ENCODE measurements at regions not wholly inside any gene's neighbourhood (a gene's known extent, or its start where the extent isn't known, plus 50 kb on each side); places are given as distances from the start of the nearest gene placed in this dataset.
"Not testable (repeated sequence)": the region's sequence is repeated elsewhere in the genome, so short reads cannot be mapped to it uniquely, and the experiment has no call there.

GRCh38 chr6:97779039-97779766 is 496.2 kb upstream of the MMS22L start:
- not testable (repeated sequence) for DNase-seq (ENCODE audit: insufficient read length, low spot score)

GRCh38 chr6:97790926-97791590 is 508.0 kb upstream of the MMS22L start:
- FAIRE-seq: no peak
- DNase-seq (ENCODE audit: insufficient read length, low spot score): no peak

More at GRCh38 chr6:97779039-97779766, 496.2 kb upstream of the MMS22L start:
- FAIRE-seq: not testable (repeated sequence)

- no peak for DNase-seq (ENCODE audit: insufficient read length, low spot score)
- FAIRE-seq: no peak
These were observed 522.6 kb upstream of the MMS22L start for GRCh38 chr6:97805596-97805995.

- no peak for DNase-seq (ENCODE audit: insufficient read length, low spot score)
- FAIRE-seq: no peak
These were observed 529.9 kb upstream of the MMS22L start for GRCh38 chr6:97812940-97813339.

GRCh38 chr6:97813889-97814567 is 531.0 kb upstream of the MMS22L start:
- FAIRE-seq (no peak), DNase-seq (ENCODE audit: insufficient read length, low spot score) (no peak)

GRCh38 chr6:97815301-97815812 is 532.3 kb upstream of the MMS22L start:
- DNase-seq (ENCODE audit: insufficient read length, low spot score) (no peak), FAIRE-seq (no peak)

- FAIRE-seq: no peak
- DNase-seq (ENCODE audit: insufficient read length, low spot score): no peak
These were observed 533.5 kb upstream of the MMS22L start for GRCh38 chr6:97816526-97816925.

GRCh38 chr6:97819710-97820109 is 536.7 kb upstream of the MMS22L start:
- DNase-seq (ENCODE audit: insufficient read length, low spot score) (no peak), FAIRE-seq (no peak)

GRCh38 chr6:97820400-97820799 is 537.4 kb upstream of the MMS22L start:
- DNase-seq (ENCODE audit: insufficient read length, low spot score): no peak
- FAIRE-seq: no peak

GRCh38 chr6:97822632-97823031 is 539.6 kb upstream of the MMS22L start:
- FAIRE-seq: no peak
- DNase-seq (ENCODE audit: insufficient read length, low spot score): no peak

- FAIRE-seq: no peak
These were observed 558.7 kb upstream of the MMS22L start for GRCh38 chr6:97841763-97842162.

GRCh38 chr6:97842521-97842920 is 559.5 kb upstream of the MMS22L start:
- DNase-seq (ENCODE audit: insufficient read length, low spot score): no peak
- no peak for FAIRE-seq

More at GRCh38 chr6:97841763-97842162, 558.7 kb upstream of the MMS22L start:
- no peak for DNase-seq (ENCODE audit: insufficient read length, low spot score)

GRCh38 chr6:97849390-97849789 is 566.4 kb upstream of the MMS22L start:
- FAIRE-seq: no peak

GRCh38 chr6:97850458-97851212 is 567.6 kb upstream of the MMS22L start:
- DNase-seq (ENCODE audit: insufficient read length, low spot score) (no peak), FAIRE-seq (no peak)

More at GRCh38 chr6:97849390-97849789, 566.4 kb upstream of the MMS22L start:
- no peak for DNase-seq (ENCODE audit: insufficient read length, low spot score)

- no peak for DNase-seq (ENCODE audit: insufficient read length, low spot score)
- FAIRE-seq: no peak
These were observed 580.7 kb upstream of the MMS22L start for GRCh38 chr6:97863697-97864096.

- FAIRE-seq (no peak), DNase-seq (ENCODE audit: insufficient read length, low spot score) (no peak)
These were observed 581.4 kb upstream of the MMS22L start for GRCh38 chr6:97864366-97864765.

- DNase-seq (ENCODE audit: insufficient read length, low spot score) (no peak), FAIRE-seq (no peak)
These were observed 581.8 kb upstream of the MMS22L start for GRCh38 chr6:97864826-97865225.

- DNase-seq (ENCODE audit: insufficient read length, low spot score) (no peak), FAIRE-seq (no peak)
These were observed 582.6 kb upstream of the MMS22L start for GRCh38 chr6:97865612-97866011.

- FAIRE-seq (no peak), DNase-seq (ENCODE audit: insufficient read length, low spot score) (no peak)
These were observed 583.6 kb upstream of the MMS22L start for GRCh38 chr6:97866616-97867015.

- DNase-seq (ENCODE audit: insufficient read length, low spot score): no peak
These were observed 584.2 kb upstream of the MMS22L start for GRCh38 chr6:97867177-97867576.

GRCh38 chr6:97870273-97870672 is 587.3 kb upstream of the MMS22L start:
- DNase-seq (ENCODE audit: insufficient read length, low spot score): no peak
- no peak for FAIRE-seq

More at GRCh38 chr6:97867177-97867576, 584.2 kb upstream of the MMS22L start:
- FAIRE-seq: no peak
